HepG2 (cell line): ENCODE measurements at regions not wholly inside any gene's neighbourhood (a gene's known extent, or its start where the extent isn't known, plus 50 kb on each side); places are given as distances from the start of the nearest gene placed in this dataset.

Experiments
- ATAC-seq: fragments of 200-7000 bp; cut with Tn5 transposase; 3 replicates; pipeline ENCODE4 v1.9.1; 2020; ENCODE audit warnings: mild to moderate bottlenecking, moderate library complexity
- BruUV-seq: library from RNA; stranded (reverse); fragments of 400-500 nt; replicated peaks from 2 replicates; lab custom pipeline; 2021; lab: Mats Ljungman, UMichigan
- CTCF ChIA-PET: fragments of 300-600 bp; formaldehyde crosslinking; extraction: SDS; loops from one replicate; lab custom pipeline; 2021; ENCODE audit warnings: low total read pairs, inconsistent platforms, low intra/inter-chr PET ratio; lab: Yijun Ruan, JAX
- POLR2A ChIA-PET: fragments of 350-600 bp; sonication (Branson Sonifier 250); formaldehyde crosslinking; loops from one replicate; lab custom pipeline; 2020; ENCODE audit warnings: antibody characterized with exemption, inconsistent platforms; lab: Yijun Ruan, JAX
- DNase-seq: peaks from one replicate; pipeline ENCODE4 v3.0.0-alpha.2; 2015; ENCODE audit warnings: low spot score
- FAIRE-seq: peaks from 3 replicates; lab custom pipeline; 2011; peaks lifted over from hg19 to GRCh38; lab: Jason Lieb, UNC
- H2AFZ ChIP-seq: one replicate; pipeline ENCODE4 v1.6.1; 2011; ENCODE audit warnings: low read length, inconsistent platforms
- H3K27ac ChIP-seq: fragments of 300-600 bp; 3 replicates; pipeline ENCODE4 v1.8.0; 2011; ENCODE audit warnings: mixed run types, mild to moderate bottlenecking, mixed read lengths, low read length, inconsistent platforms; ENCODE audit not compliant: insufficient read depth; ENCODE audit errors: extremely low read length
- H3K27me3 ChIP-seq, 2 experiments: fragments of 200-600 bp in 1 of 2; 2 replicates in 1 of 2; 3 replicates in 1 of 2; pipeline versions ENCODE4 v1.6.0 to v1.8.0; 2011; ENCODE audit warnings: low read length in 2 of 2, mild to moderate bottlenecking in 2 of 2, moderate library complexity in 2 of 2, inconsistent platforms in 1 of 2; ENCODE audit not compliant: insufficient read depth in 2 of 2, control insufficient read depth in 1 of 2
- H3K36me3 ChIP-seq, 2 experiments: fragments of 200-600 bp in 1 of 2; replicated peaks in 1 of 2; 2 replicates in 1 of 2; 3 replicates in 1 of 2; pipeline versions ENCODE4 v1.5.1 to v1.8.0; 2011; ENCODE audit warnings: low read length in 2 of 2, inconsistent platforms in 1 of 2; ENCODE audit not compliant: insufficient read depth in 2 of 2, control insufficient read depth in 1 of 2
- H3K4me1 ChIP-seq: 2 replicates; pipeline ENCODE4 v1.5.1; 2012; ENCODE audit warnings: low read length, inconsistent platforms; ENCODE audit not compliant: insufficient read depth
- H3K4me2 ChIP-seq: 2 replicates; pipeline ENCODE4 v1.6.0; 2011; ENCODE audit warnings: low read depth, low read length, inconsistent platforms
- H3K4me3 ChIP-seq, 3 experiments: fragments of 200-600 bp in 1 of 3; sonication (generic), shearing (Covaris generic) in 1 of 3; replicated peaks in 1 of 3; 2 replicates each; pipeline ENCODE4 v1.5.1; 2011 to 2016; ENCODE audit warnings: low read length in 3 of 3, inconsistent platforms in 2 of 3, low read depth in 2 of 3, mild to moderate bottlenecking in 2 of 3, control low read depth in 1 of 3, mixed read lengths in 1 of 3; ENCODE audit not compliant: insufficient read depth in 1 of 3
- H3K79me2 ChIP-seq: one replicate; pipeline ENCODE4 v1.6.1; 2011; ENCODE audit warnings: low read length, inconsistent platforms; ENCODE audit not compliant: insufficient read depth
- H3K9ac ChIP-seq: 2 replicates; pipeline ENCODE4 v1.6.0; 2011; ENCODE audit warnings: mild to moderate bottlenecking, low read depth, low read length, inconsistent platforms; ENCODE audit not compliant: insufficient read depth
- H3K9me3 ChIP-seq: 2 replicates; pipeline ENCODE4 v1.5.1; 2012; ENCODE audit warnings: mild to moderate bottlenecking, low read length
- H4K20me1 ChIP-seq: 2 replicates; pipeline ENCODE4 v1.6.0; 2011; ENCODE audit warnings: inconsistent platforms, mild to moderate bottlenecking, low read length, moderate library complexity; ENCODE audit not compliant: insufficient read depth
- ARNTL ChIP-seq: sonication (generic); formaldehyde crosslinking; IDR thresholded peaks from 2 replicates; pipeline ENCODE4 v1.4.0; 2020; ENCODE audit warnings: mild to moderate bottlenecking, missing genetic modification reagents
- CSRNP1 ChIP-seq: sonication (generic); formaldehyde crosslinking; IDR thresholded peaks from 2 replicates; pipeline ENCODE4 v1.8.1; 2023; ENCODE audit warnings: mild to moderate bottlenecking, missing genetic modification reagents
- JUND ChIP-seq: sonication (generic); formaldehyde crosslinking; IDR thresholded peaks from 2 replicates; pipeline ENCODE4 v1.8.0; 2022; ENCODE audit warnings: mild to moderate bottlenecking, missing genetic modification reagents
- NFYC ChIP-seq: IDR thresholded peaks from 2 replicates; pipeline ENCODE4 v1.6.1; 2016; ENCODE audit warnings: missing genetic modification reagents, missing compliant biosample characterization
- ZNF256 ChIP-seq: sonication (generic); formaldehyde crosslinking; conservative IDR thresholded peaks from 2 replicates; pipeline ENCODE4 v1.4.0; 2020; ENCODE audit warnings: missing genetic modification reagents
- ZNF441 ChIP-seq: sonication (generic); formaldehyde crosslinking; IDR thresholded peaks from 2 replicates; pipeline ENCODE4 v1.7.0; 2021; ENCODE audit warnings: missing genetic modification reagents, borderline replicate concordance
- ZNF513 ChIP-seq: sonication (generic); formaldehyde crosslinking; conservative IDR thresholded peaks from 2 replicates; pipeline ENCODE4 v1.5.0; 2020; ENCODE audit warnings: missing genetic modification reagents
- ZUFSP ChIP-seq: sonication (generic); formaldehyde crosslinking; IDR thresholded peaks from 2 replicates; pipeline ENCODE4 v1.9.0; 2021; ENCODE audit warnings: missing genetic modification reagents, mild to moderate bottlenecking, borderline replicate concordance
- WGBS: methylation state at CpG from one replicate; pipeline ENCODE4 v1.1.6; 2017; ENCODE audit warnings: low lambda C conversion rate; 5-methylcytosine and 5-hydroxymethylcytosine counted together
- in situ Hi-C: cut with HindIII; loops from 2 replicates; pipeline ENCODE4 v1.10.0; 2017; ENCODE audit warnings: low pct_unique_long_range_greater_than_20kb; ENCODE audit not compliant: extremely low pct_ligation_motif_present
- intact Hi-C: fragments of 100-400 bp; cut with micrococcal nuclease; formaldehyde crosslinking; loops from one replicate; pipeline ENCODE4 v1.10.0; 2022; ENCODE audit not compliant: unreplicated experiment
- TF ChIP-seq, protein P1 (sequence below): sonication (generic); formaldehyde crosslinking; IDR thresholded peaks from 2 replicates; pipeline ENCODE4 v1.8.1; 2023; ENCODE audit warnings: mild to moderate bottlenecking, inconsistent platforms, moderate library complexity, missing genetic modification reagents, borderline replicate concordance
- TF ChIP-seq, protein P2 (sequence below): IDR thresholded peaks from 2 replicates; pipeline ENCODE4 v1.6.1; 2016; ENCODE audit warnings: mild to moderate bottlenecking, missing biosample characterization, missing genetic modification reagents

GRCh38 chr4:185894481-185894880, 82.5 kb upstream of the SORBS2 start:
- ChIA-PET POLR2A (no interaction called here), CTCF (no interaction called here)
- FAIRE-seq (no peak), DNase-seq (no peak), ATAC-seq (no peak)
- no peaks in the 10 kb centered on the region for H3K9me3 ChIP-seq
- H3K36me3 ChIP-seq, result no peaks in the 10 kb centered on the region
- intact Hi-C loops (no loop called here), in situ Hi-C loops (no loop called here)
- H2AFZ ChIP-seq, result no peak overlapping the region
- TF ChIP-seq, protein P1, sequence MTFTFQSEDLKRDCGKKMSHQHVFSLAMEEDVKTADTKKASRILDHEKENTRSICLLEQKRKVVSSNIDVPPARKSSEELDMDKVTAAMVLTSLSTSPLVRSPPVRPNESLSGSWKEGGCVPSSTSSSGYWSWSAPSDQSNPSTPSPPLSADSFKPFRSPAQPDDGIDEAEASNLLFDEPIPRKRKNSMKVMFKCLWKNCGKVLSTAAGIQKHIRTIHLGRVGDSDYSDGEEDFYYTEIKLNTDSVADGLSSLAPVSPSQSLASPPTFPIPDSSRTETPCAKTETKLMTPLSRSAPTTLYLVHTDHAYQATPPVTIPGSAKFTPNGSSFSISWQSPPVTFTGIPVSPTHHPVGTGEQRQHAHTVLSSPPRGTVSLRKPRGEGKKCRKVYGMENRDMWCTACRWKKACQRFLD (CRISPR knock-in tag), result no peak
- no peak for TF ChIP-seq ZNF256 (CRISPR knock-in tag)
- no peak for TF ChIP-seq CSRNP1 (CRISPR knock-in tag)
- no peak for TF ChIP-seq ZNF441
- no peaks in the 10 kb centered on the region for H3K79me2 ChIP-seq
- H3K27ac ChIP-seq, result no peak overlapping the region
- H3K4me2 ChIP-seq, result no peak overlapping the region
- no peak overlapping the region for H3K9ac ChIP-seq
- H3K4me3 ChIP-seq, result no peak overlapping the region
- whole genome bisulfite sequencing, result 47% methylated on average over 4 of the region's 4 CpGs
- no peaks in the 10 kb centered on the region for H4K20me1 ChIP-seq
- no peaks in the 10 kb centered on the region; a peak in 1 of 5 replicates for H3K27me3 ChIP-seq
- no TSS peak for BruUV-seq
- no peaks in the 10 kb centered on the region for H3K4me1 ChIP-seq

DNA sequence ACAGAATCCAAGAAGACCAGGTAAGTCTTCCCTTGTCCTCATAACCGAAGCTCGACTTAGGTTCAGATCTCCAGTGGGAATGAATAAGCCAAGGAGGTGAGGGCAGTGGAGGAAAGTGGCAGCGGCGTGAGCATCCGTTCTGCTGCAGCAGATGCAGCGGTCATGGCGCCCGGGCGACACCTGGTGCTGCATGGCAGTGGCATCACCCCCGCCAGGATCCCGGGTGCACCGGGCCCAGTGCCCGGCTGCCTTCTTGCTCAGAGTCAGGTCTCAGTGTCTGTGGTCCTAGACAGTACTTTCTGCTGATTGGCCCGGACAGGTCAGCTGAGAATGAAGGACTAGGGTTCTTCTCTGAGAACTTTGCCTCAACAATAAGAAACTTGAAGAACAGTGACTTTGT, 83.4 kb upstream of the SORBS2 start:
- Histone ChIP-seq H2AFZ (no peak overlapping the region), H4K20me1 (no peaks in the 10 kb centered on the region), H3K36me3 (no peaks in the 10 kb centered on the region), H3K79me2 (no peaks in the 10 kb centered on the region), H3K9ac (no peak overlapping the region), H3K27ac (no peak overlapping the region), H3K4me1 (no peaks in the 10 kb centered on the region), H3K9me3 (no peaks in the 10 kb centered on the region), H3K27me3 (peaks cover 0 to 3% of the 10 kb centered on the region in 2 experiments; a peak in 2 of 5 replicates), H3K4me3 (no peak overlapping the region), H3K4me2 (no peak overlapping the region)
- intact Hi-C loops (no loop called here), in situ Hi-C loops (no loop called here)
- no TSS peak for BruUV-seq
- ChIA-PET POLR2A (no interaction called here), CTCF (no interaction called here)
- ATAC-seq (no peak), DNase-seq (no peak), FAIRE-seq (no peak)
- 95% methylated on average over 10 of the region's 14 CpGs for WGBS
- TF ChIP-seq JUND (CRISPR knock-in tag) (no peak), ZUFSP (CRISPR knock-in tag) (no peak), ARNTL (CRISPR knock-in tag) (no peak), NFYC (no peak), ZNF513 (no peak)
- TF ChIP-seq, protein P2, sequence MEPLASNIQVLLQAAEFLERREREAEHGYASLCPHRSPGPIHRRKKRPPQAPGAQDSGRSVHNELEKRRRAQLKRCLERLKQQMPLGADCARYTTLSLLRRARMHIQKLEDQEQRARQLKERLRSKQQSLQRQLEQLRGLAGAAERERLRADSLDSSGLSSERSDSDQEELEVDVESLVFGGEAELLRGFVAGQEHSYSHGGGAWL (CRISPR knock-in tag), result no peak
- TF ChIP-seq, protein P1 (CRISPR knock-in tag), result no peak
